Common myeloid progenitor, CD34-positive (primary cell): ENCODE measurements at regions not wholly inside any gene's neighbourhood (a gene's known extent, or its start where the extent isn't known, plus 50 kb on each side); places are given as distances from the start of the nearest gene placed in this dataset.
A peak's percentile ranks its signal among the peaks of the same experiment; 100 is the strongest.

Experiments
- CTCF ChIA-PET: fragments of 350-600 bp; sonication (Branson Sonifier 250); formaldehyde crosslinking; loops from one replicate; lab custom pipeline; 2021; ENCODE audit warnings: antibody characterized with exemption; lab: Charles Lee
- POLR2A ChIA-PET: fragments of 350-600 bp; sonication (Branson Sonifier 250); formaldehyde crosslinking; loops from one replicate; lab custom pipeline; 2021; ENCODE audit warnings: antibody characterized with exemption; lab: Charles Lee
- DNase-seq, 3 donors: peaks; one replicate each; pipeline versions ENCODE4 v3.0.0 to v3.0.0-alpha.2; 2013
- H3K27ac ChIP-seq, 2 experiments: 1 replicate in 1 of 2; 2 replicates in 1 of 2; pipeline ENCODE4 v1.7.0; 2013; ENCODE audit warnings: inconsistent platforms in 2 of 2, low read length in 2 of 2, mild to moderate bottlenecking in 2 of 2, low read depth in 1 of 2, moderate library complexity in 1 of 2; ENCODE audit not compliant: severe bottlenecking in 2 of 2, insufficient read depth in 1 of 2, poor library complexity in 1 of 2
- H3K27me3 ChIP-seq, 5 experiments: replicated peaks in 2 of 5; 1 replicate in 3 of 5; 2 replicates in 2 of 5; pipeline versions ENCODE4 v1.6.1 to v1.7.0; 2013; ENCODE audit warnings: low read length in 4 of 5, mild to moderate bottlenecking in 2 of 5, moderate library complexity in 2 of 5, inconsistent platforms in 1 of 5; ENCODE audit not compliant: insufficient read depth in 5 of 5, control insufficient read depth in 4 of 5
- H3K36me3 ChIP-seq, 4 experiments: 1 replicate in 2 of 4; 2 replicates in 2 of 4; pipeline versions ENCODE4 v1.6.1 to v1.7.0; 2013; ENCODE audit warnings: low read length in 3 of 4, control low read depth in 1 of 4, mild to moderate bottlenecking in 1 of 4; ENCODE audit not compliant: control insufficient read depth in 4 of 4, insufficient read depth in 4 of 4
- H3K4me1 ChIP-seq, 4 experiments: 1 replicate in 3 of 4; 2 replicates in 1 of 4; pipeline versions ENCODE4 v1.6.1 to v1.7.1; 2013; ENCODE audit warnings: low read length in 3 of 4, mild to moderate bottlenecking in 3 of 4, control low read depth in 1 of 4, inconsistent platforms in 1 of 4, moderate library complexity in 1 of 4; ENCODE audit not compliant: control insufficient read depth in 4 of 4, insufficient read depth in 4 of 4; ENCODE audit errors: control extremely low read depth in 1 of 4
- H3K4me3 ChIP-seq, 7 experiments: 1 replicate in 4 of 7; 2 replicates in 3 of 7; pipeline versions ENCODE4 v1.5.1 to v1.7.0; 2013; ENCODE audit warnings: mild to moderate bottlenecking in 7 of 7, low read length in 6 of 7, moderate library complexity in 6 of 7, inconsistent platforms in 2 of 7, low read depth in 2 of 7, control low read depth in 1 of 7; ENCODE audit not compliant: insufficient read depth in 4 of 7, control insufficient read depth in 1 of 7; ENCODE audit errors: extremely low read depth in 1 of 7
- H3K9me3 ChIP-seq, 5 experiments: 1 replicate in 4 of 5; 2 replicates in 1 of 5; pipeline versions ENCODE4 v1.6.1 to v1.7.1; 2013; ENCODE audit warnings: low read length in 4 of 5, mild to moderate bottlenecking in 2 of 5, inconsistent platforms in 1 of 5, low read depth in 1 of 5, moderate library complexity in 1 of 5; ENCODE audit not compliant: control insufficient read depth in 4 of 5, insufficient read depth in 2 of 5; ENCODE audit errors: control extremely low read depth in 1 of 5
- WGBS: methylation state at CpG from one replicate; pipeline ENCODE4 v1.1.5; 2013; ENCODE audit not compliant: insufficient coverage; 5-methylcytosine and 5-hydroxymethylcytosine counted together

DNA sequence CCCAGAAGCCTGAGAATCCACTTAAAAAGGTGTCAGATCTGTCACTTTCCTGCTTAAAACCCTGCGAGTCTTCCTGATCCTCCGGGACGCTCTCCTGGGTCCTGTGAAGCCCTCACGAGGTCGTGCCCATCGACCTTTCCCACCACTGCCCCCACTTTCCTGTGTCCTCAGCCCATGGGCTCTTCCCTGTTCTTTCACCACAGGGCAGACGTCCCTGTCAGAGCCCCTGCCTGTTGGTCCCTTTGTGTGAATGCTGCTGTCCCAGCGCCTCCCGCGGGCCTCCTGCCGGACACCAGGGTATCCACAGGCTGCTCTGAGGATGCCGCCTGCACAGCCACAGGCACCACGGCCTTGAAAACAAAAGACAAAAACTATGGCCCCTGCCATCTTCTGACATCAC is 125.6 kb downstream of the TMEM18 start:
- peaks cover 0 to 13% (median 6%) of the 10 kb centered on the region in 4 experiments for H3K4me1 ChIP-seq
- WGBS = 94% methylated on average over 13 of the region's 13 CpGs
- POLR2A ChIA-PET = no interaction called here
- H3K27me3 ChIP-seq = peaks cover 0 to 10% (median 0%) of the 10 kb centered on the region in 5 experiments
- no peak overlapping the region for H3K27ac ChIP-seq
- CTCF ChIA-PET = interaction anchor here (0.7 to 1.1 kb wide), 2 partner anchors 21 to 115 kb away, joined by 3 to 4 read pairs; no protein-coding TSS in a partner anchor
- H3K4me3 ChIP-seq = no peak overlapping the region
- DNase-seq = no peak
- H3K9me3 ChIP-seq = no peaks in the 10 kb centered on the region
- no peaks in the 10 kb centered on the region for H3K36me3 ChIP-seq

DNA sequence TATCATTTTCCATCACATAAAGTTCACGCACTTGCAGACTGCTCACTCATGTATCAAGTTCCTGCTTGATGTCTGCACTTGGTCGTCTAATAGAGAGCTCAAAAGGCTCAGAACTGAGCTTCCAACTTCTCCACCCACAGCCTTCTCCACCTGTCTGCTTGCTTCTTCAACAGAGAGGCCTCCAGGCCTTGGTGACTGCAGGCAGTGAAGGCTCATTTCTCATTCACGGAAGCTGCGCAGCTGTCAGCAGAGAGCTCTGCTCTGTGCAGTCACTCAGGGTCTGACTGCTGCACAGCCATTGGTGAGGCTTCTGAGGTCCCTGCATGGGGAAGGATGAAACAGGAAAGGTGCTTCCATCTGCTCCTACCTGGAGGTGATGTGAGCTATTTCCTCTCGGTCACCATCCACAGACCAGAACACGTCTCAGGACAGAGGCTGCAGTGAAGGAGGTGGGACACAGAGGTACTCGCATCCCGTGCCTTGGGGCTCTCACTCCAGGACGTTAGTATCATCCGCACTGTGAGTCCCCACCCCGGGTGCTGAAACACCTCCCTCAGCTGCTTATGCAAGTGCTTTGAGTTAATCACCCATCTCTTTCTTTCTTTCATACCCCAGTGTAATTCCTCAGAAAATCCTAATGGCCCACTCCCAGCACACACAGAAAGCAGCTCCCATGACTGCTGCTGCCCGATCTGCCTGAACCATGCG is 126.2 kb downstream of the TMEM18 start:
- no peak overlapping the region for H3K4me3 ChIP-seq
- POLR2A ChIA-PET = no interaction called here

DNA sequence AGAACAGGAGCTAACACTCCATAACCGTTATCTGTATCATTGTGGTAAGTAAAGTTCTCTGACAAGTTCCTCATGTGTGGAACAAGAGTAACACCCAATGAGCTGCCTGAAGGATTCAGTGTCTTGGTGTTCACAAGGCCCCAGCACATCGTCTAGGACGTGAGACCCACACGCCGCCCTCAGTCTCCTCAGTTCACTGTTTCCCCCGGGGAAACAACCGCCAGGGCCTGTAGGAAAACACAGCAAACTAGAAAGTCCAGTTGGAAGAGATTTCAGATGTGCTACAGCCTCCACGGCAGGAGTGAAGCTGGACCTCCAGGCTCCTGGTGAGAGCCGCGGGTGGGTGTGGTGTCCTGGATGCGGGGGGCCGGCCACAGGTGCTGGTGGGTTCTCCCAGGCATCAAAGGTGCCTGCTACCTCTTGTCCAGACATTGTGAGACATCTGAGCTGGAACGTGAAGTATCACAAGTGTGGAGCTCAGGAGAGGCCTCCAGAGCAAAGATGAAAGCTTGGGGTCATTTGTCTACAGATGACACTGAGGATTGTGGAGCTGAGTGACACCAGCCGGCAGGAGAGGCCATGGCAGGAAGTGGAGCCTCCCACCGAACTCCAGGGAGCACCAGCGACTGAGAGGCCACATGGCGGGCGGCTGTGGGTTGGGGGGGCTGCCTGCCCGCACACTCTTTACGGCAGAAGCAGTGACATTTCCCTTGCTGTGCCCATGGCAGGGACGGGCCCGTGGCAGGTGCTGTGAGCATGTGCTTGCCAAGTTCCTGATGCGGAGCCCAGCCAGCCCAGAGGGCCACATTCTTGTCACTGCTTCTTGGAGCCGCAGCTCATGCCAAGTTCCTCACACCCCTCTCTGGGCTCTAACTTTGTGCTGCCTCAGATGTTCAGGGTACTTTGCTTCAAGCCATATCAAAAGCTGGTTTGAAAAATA is 131.2 kb downstream of the TMEM18 start:
- Histone ChIP-seq H3K27ac (no peak overlapping the region), H3K27me3 (peaks cover 0 to 5% (median 0%) of the 10 kb centered on the region in 5 experiments), H3K36me3 (no peaks in the 10 kb centered on the region), H3K4me1 (no peaks in the 10 kb centered on the region), H3K9me3 (no peaks in the 10 kb centered on the region), H3K4me3 (no peak overlapping the region)
- CTCF ChIA-PET = interaction anchor here (0.8 to 1.6 kb wide), 3 partner anchors 16 to 33 kb away, joined by 3 read pairs; no protein-coding TSS in a partner anchor
- WGBS = 90% methylated on average over 24 of the region's 24 CpGs
- POLR2A ChIA-PET = interaction anchor here (0.6 kb wide), 1 partner anchor 23 kb away, joined by 3 read pairs; no protein-coding TSS in a partner anchor
- no peak for DNase-seq

More for the DNA sequence above, 126.2 kb downstream of the TMEM18 start:
- 90% methylated on average over 11 of the region's 13 CpGs for WGBS
- DNase-seq = no peak
- H3K36me3 ChIP-seq = no peaks in the 10 kb centered on the region
- no peaks in the 10 kb centered on the region for H3K9me3 ChIP-seq
- H3K27ac ChIP-seq = no peak overlapping the region
- H3K27me3 ChIP-seq = peaks cover 0 to 10% (median 0%) of the 10 kb centered on the region in 5 experiments
- CTCF ChIA-PET = interaction anchor here (0.7 to 1.2 kb wide), 3 partner anchors 13 to 115 kb away, joined by 3 read pairs; no protein-coding TSS in a partner anchor
- H3K4me1 ChIP-seq = peaks cover 0 to 13% (median 6%) of the 10 kb centered on the region in 4 experiments

- Histone ChIP-seq H3K4me1 (no peaks in the 10 kb centered on the region), H3K4me3 (no peak overlapping the region), H3K27me3 (peaks cover 0 to 4% (median 0%) of the 10 kb centered on the region in 5 experiments), H3K9me3 (no peaks in the 10 kb centered on the region), H3K27ac (no peak overlapping the region), H3K36me3 (no peaks in the 10 kb centered on the region)
- 91% methylated on average over 12 of the region's 12 CpGs for WGBS
- ChIA-PET POLR2A (interaction anchor here (0.6 kb wide), 1 partner anchor 24 kb away, joined by 3 read pairs; no protein-coding TSS in a partner anchor), CTCF (interaction anchor here (0.8 kb wide), 1 partner anchor 15 kb away, joined by 3 read pairs; no protein-coding TSS in a partner anchor)
- DNase-seq = no peak
Observed at GRCh38 chr2:545228-545627, 132.0 kb downstream of the TMEM18 start.

DNA sequence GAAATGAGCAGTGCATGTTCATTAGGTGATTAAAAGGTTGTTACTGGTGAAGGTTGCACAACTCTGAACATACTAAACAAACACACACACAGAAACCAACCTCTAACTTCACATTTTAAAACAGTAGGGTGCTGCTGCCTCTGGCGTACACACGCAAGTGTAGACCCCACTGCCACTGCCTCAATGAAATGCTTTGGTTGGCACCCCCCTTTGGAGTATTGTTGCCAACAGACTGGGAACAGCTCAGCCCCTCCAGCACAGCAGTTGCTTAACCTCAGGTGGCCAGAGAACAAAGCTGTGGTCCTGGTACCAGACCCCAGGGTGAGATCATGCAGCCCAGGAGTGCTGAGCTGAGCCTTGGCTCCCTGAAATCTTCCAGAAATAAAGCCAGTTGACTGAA is 138.6 kb downstream of the TMEM18 start:
- POLR2A ChIA-PET = no interaction called here
- no peaks in the 10 kb centered on the region for H3K4me1 ChIP-seq
- WGBS = 100% methylated on average over 2 of the region's 2 CpGs
- H3K4me3 ChIP-seq = no peak overlapping the region
- peaks cover 0 to 4% (median 2%) of the 10 kb centered on the region in 5 experiments for H3K9me3 ChIP-seq
- no peak for DNase-seq
- CTCF ChIA-PET = no interaction called here
- H3K36me3 ChIP-seq = no peaks in the 10 kb centered on the region
- H3K27ac ChIP-seq = no peak overlapping the region
- H3K27me3 ChIP-seq = peaks cover 0 to 2% (median 0%) of the 10 kb centered on the region in 5 experiments

- peaks cover 2 to 11% (median 7%) of the 10 kb centered on the region in 5 experiments for H3K9me3 ChIP-seq
- H3K27ac ChIP-seq = no peak overlapping the region
- WGBS = no CpG with 5 or more reads among the region's 3 CpGs
- POLR2A ChIA-PET = no interaction called here
- H3K4me3 ChIP-seq = no peak overlapping the region
- H3K4me1 ChIP-seq = no peaks in the 10 kb centered on the region
- H3K36me3 ChIP-seq = no peaks in the 10 kb centered on the region
- H3K27me3 ChIP-seq = peaks cover 0 to 3% (median 0%) of the 10 kb centered on the region in 5 experiments
- CTCF ChIA-PET = interaction anchor here (0.9 to 1.3 kb wide), 2 partner anchors 103 to 122 kb away, joined by 3 read pairs; no protein-coding TSS in a partner anchor
- DNase-seq = peak in 2 of 3 donors; percentile 14 to 27
Observed at GRCh38 chr2:535222-535621, 142.0 kb downstream of the TMEM18 start.
